ENCODE measurements at regions not wholly inside any gene's neighbourhood (a gene's known extent, or its start where the extent isn't known, plus 50 kb on each side); places are given as distances from the start of the nearest gene placed in this dataset.

DNA sequence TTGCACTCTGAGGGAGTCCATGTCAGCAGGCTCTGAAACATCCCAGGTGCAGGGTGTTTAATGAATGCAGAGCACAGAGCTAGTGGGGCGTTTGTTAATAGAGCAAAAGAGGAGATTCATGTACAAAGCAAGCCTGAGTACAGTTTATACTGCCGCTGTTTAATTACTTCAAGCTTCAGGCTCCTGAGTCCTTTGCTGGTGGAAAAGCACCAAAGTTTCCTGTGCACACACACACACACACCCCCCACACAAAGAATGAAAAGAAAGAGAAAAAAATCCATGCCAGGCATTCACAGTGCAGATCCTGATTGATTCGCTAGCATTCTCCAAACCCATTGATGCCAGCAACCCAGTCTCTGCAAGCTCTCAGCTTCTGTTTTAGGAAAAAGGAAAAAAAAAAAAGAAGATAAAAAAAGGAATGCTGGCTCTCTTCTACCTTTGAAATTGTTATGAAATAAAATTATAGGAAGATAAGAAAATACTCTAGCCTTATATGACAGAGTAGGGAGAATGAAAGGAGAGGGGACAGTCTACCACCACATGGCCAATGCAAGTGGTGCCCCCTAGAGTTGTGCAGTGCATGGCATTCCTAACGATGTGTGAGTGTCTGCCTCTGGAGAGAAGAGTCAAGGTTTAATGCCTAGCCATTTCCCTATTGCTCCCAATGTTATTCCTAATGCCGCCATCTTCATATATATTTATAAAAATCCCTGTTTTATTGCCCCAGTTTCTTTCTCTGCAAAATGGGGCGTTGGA is 216.5 kb downstream of the TMEM114 start:
- no peak for DNase-seq

DNA sequence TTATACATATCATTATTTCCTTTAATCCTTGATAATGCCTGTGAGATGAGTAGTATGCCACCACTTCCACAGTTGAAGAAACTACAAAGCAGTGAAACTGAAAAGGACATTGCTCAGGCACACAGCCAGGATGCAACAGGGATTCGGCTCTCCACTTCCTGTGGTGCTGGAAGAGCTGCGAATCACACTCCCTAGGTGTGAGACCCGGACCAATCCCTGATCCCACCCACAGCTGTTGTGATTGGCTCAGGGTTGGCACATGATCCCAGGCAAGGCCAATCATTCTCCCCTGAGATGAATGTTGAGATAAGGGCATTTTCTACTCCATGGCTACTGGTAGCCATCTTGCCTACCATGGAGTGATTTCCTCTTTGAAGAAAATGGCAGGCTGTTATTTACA is 218.2 kb downstream of the TMEM114 start:
- no peak for DNase-seq

DNA sequence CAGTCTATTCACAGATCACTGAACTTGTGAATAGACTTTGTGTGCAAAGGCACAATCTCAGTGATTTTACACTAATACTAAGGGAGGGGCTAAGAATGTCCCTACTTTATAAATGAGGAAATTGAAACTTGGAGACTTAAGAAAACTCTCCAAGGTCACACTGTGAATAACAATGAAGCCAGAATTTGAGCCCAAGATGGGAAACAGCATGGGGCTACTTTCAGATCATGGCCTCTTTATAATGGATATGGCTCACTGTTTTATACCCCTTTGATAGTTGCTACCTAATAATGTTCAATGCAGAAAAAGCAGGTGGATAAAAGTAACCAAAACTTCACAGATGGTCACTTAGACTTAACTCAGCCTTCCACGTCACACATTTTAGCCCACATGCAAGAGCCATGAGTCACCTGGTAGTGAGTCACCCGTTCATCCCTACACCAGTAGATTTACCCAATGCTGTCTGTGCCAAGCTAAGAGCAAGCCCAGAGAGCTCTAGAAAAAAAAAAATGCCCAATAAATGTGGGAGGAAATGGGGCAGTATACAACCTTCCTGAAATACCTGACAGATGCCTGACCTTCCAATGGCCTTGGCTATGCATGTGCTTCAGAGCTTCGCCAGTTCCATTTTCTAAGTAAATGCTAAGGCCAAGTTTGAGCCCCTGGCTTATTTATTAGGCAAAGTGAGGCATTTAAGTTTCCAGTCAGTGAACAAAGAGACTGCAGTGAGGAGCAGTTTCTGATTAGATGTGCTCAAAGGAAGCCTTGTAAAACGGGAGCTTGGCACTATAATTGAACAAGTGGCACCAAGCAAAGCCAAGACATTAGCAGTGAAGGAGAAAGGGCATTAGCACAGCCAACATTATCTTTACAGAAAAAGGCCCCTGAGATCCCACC is 219.7 kb downstream of the TMEM114 start:
- no peak for DNase-seq

DNA sequence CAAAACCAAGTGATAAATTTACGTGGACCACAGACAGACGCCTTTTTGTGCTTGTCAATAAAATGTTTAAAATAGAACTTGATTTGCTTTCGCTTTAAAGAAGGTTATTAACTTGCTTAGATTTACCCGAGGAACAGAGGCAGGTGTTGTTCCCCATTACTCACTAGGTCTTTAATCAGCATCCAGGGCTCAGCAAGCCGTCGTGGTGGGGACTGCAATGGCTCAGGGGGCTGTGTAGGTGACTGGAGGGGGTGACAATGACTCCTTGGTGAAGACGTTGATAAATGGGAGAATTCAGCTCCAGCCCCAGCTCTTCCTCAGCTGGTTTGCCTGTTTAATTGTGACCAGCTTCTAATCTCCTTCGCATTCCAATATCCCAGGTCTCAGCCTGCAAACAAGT is 231.4 kb downstream of the TMEM114 start:
- DNase-seq: no peak

DNA sequence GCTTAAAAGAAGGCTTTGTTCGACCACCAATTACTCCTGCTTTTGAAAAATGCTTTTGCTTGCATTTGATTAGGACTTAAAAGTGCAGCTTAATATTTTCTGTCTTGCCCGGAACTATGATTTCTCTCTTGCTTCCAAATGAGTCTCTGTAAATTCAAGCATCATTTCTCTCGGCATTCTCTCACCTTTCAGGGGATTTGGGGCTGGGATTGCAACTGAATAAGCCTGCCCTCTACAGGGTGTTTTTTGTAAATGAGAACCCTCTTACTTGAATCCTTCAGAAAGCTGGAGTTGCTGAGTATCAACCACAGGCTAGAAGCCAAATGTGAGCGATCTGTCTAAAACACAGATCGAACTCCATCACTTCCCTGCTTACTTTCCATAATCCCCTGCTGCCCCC is 234.6 kb downstream of the TMEM114 start:
- DNase-seq: no peak

DNA sequence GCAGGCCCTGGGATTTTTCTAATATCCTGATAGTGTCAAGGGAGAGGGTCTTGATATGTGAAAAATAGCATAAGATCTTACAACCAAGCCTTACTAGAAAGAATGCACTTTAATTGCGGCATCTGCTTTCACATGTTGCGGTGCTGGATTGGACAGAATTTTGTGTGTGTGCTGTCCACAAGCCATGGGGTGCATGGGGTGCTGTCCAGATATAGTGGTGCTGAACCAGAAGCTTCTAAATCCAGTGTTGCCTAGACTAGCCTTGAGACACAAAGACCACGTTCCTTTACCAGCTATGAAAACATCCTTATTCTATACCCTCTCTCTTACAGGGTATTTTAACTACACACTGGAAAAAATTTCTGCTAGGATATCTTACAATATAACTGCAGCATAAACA is 244.0 kb downstream of the TMEM114 start:
- peak; percentile 46 for DNase-seq

DNA sequence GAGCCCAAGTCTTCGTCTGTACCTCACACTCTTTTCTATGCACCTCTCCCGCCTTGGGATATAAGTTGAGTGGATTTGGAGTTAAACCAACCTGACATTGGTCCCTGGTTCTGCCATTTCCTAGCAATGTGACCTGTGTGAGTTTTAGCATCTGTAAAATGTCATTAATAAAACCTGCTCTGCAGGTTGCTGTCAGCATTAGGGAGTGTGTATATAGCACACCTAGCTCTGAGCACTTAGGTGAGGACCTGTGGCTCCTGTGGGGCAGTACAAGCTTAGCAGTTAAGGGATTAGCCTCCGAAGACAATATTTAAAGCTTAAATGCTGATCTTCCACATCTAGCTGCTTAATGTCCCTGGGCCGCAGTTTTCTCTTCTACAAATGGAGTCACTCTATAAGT is 248.0 kb downstream of the TMEM114 start:
- DNase-seq: no peak

DNA sequence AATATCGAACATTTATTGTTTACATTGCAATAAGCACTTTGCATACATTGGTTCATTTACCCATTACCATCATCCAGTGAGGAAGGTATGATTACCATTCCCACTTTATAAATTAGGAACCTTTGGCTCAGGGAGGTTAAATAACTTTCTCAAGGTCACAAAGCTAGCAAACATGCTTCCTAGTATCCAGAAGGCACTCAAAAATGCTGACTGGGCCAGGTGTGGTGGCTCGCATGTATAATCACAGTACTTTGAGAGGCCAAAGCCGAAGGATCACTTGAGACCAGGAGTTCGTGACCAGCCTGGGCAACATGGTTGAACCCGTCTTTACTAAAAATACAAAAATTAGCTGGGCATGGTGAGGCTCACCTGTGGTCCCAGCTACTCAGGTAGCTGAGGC is 259.6 kb downstream of the TMEM114 start:
- no peak for DNase-seq

DNA sequence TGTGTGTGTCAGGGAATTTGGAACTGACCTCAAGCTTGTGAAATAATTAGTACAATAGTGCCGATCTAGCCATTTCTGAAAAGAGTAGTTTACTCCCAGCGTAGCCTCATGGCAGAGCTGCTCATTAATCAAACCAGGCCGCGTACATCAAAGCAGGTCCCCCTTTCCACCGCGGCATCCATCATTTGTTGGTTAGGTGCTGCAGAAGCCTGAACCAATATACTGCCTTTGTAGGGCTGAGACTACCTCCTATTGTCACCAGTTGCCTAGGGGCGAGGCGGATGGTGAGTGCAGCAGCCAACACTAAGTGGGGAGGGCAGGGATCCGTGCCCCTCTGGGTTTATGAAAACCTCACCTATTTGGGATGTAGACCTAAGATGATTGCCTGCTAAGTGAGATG is 264.1 kb downstream of the TMEM114 start:
- DNase-seq: no peak

DNA sequence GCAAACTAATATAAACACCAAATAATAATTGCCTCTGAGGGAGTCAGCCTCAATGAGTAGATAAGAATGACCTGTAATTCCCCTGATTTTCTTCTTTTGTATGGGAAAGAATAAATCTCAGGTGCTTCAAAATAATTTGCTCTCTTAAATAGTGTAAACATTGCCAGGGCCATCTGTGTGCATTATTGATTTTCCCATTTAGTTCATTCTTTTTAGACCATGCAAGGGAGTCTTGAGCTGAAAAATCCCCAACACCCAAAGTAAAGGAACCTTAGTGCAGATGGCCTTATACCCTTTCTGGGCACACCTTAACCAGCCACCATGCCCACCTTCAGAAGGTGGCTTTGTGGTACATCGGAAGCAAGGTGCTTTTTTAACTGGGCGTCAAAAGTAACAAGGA is 267.2 kb downstream of the TMEM114 start:
- no peak for DNase-seq

DNA sequence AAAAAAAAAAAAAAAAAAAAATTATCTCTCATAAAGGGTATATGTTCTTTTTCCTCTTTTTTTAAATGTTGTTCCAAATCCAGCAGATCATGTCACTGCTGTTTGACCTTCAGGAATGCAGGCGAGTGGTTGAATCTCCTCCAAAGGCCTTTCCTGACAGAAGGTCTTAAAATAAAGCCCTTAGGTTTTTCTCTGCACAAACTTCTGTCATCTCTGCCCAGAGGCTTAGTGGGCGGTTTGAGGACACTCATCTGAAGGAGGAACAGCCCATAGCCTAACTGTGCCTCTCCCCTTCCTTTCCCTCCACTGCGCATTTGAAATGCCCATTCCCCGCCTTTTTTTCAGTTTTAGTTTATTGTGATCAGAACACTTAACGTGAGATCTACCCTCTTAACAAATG is 270.2 kb downstream of the TMEM114 start:
- DNase-seq: no peak

DNA sequence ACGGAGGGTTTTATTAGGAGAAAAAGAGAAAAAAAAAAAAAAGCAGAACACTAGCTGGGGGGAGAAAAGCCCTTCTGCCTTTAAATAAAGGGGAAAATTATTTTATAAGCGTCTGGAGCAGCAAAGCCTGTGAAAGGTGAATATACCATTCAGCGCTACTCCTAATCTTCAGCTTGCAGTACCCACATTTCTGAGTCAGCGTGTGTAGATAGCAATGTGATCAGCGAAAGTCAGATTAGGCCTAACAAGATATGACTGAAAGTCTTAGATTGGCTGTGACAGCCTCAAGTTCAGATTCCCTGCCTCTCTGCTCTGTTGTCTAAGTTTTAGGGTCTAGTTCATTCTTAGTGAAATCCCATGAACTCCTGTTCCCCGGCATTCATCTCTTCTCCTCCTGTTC is 279.5 kb downstream of the TMEM114 start:
- DNase-seq: no peak

DNA sequence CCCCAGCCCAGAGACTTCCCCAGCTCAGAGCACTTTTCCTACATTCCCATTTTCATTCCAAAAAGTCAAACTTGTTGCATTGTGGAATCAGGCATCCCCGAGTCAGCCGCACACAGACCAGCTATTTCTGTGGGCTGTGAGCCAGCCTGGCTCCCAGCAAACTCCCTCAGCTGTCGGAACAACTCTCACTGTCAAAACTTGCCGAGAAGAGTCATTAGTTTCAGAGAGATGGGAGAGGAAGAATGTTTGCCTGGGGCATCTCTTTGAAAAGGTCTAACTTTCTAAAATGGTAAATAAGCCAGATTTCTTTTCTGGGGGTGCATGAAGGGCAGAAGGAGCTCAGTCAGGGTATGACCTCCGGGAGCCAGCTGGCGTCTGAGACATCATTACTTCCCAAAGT is 280.0 kb downstream of the TMEM114 start:
- peak; percentile 51 for DNase-seq

DNA sequence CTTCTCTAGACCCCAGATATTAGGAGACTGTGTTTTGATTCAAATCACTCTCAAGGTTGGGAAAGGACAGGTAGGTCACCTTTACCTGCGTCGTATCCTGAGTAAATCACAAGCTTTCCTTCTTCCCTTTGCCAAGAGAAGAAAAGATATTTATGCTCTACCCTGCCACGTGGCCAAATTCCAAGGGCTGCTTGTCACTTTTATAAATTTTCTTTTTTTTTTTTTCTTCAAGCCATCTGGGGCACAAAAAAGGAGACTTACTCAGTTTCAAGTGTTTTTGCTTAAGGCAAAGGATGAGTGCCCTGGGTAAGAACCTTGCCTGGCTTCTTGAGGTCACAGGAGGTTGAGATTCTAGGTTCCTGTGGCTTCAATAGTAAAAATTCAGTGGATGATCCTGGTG is 285.1 kb downstream of the TMEM114 start:
- no peak for DNase-seq

DNA sequence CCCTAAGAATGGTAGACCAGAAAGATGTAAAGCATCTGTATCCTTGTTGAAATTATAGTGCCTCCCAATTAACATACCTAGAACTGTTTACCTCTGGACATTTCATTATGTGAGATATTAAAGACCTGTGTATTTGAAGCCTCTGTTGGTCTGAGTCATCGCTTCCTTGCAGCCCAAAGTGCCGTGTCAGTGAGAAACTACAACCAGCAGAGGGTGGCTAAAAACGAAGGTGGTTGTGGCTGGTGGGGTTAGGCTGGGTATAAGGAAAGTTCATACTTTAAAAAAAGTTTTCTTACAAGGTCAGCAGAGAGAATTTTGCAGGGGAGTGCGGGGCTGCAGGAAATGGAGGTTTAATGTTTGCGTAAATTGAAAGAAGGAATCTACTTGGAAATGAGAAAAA is 290.7 kb downstream of the TMEM114 start:
- DNase-seq: no peak

DNA sequence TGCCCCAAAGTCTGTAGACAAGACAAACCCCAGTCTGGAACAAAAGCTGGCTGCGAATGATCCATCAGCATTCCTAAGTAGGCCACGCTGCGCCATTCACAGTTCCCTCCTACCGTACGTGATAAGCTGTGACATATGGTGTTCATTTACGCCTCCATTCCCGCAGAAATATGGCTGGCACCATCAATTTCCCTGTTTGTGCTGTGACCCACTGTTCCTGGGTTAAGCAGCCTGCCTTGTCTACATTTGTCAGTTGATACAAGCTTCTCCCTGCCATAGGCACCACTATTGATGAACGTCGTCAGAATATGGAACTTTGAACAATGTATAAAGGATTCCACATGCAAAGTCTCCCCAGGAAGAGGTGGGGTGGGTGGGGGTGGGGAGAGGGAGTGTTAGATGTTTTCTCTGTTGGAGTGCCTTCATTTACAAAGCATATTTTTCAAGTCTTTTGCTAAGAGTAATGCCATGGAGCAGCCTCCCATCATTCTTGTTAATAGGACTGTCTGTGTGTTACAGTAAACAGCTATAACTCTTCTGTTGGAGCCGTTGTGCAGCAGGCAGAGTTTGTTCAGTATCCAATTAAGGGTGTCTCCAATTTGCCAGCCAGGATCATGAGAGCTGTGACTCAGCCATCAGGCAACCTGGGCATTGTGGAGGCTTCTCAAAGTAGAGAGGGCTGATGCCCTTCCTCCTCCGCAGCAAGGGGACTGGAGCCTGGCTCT is 294.6 kb downstream of the TMEM114 start:
- DNase-seq: no peak

DNA sequence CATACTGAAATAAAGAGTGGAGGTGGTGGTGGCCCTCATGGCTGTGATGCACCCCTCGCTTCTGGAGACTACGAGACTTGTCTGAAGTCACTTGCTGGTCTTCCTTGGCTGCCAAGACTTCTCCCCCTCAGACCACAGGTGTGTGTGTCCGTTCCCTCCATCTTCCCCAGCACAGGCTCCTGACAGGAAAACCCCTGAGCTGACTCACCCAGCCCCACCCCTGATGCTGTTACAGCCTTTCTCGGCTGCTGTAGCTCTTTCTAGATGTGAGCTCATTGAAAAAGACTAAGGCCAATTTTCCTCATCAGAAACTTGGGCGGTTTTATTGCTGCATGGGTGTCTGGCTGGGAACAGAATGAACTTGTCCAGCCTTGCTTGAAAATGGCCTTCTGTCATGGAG is 296.9 kb downstream of the TMEM114 start:
- DNase-seq: no peak

DNA sequence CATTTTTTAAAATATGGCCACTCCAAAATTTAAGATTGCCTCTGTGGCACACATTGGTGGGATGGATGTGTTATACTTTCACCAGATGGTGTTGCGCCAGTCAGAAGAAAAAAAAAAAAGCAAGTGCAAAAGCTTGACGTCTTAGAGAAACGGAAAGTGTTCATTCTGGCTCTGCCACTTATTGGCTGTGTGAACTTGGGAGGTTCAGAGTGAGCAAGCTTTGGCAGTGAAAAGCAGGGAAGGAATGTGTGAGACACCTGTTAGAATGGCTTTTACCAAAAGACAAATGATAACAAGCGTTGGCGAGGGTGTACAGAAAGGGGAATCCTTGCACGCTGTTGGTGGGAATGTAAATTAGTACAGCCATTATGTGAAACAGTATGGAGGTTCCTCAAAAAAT is 298.0 kb downstream of the TMEM114 start:
- no peak for DNase-seq

DNA sequence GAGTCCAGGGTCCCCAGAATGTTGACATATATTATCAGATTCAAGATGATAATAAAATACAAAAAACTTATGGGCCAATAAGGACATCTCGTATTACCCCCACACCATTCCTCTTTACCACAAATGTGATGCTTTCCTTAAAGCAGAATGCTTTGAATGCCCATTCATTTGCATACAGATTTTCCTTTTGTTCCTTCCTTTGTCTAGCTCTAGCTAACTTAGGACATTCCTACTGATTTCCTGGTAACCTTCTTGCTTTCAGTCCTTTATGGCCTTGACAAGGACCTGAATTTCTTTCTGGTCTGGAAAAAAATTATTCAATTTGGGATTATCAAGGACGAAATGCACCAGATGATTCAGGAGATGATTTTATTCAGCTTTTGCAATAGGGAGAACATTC is 304.0 kb downstream of the TMEM114 start:
- DNase-seq: no peak

DNA sequence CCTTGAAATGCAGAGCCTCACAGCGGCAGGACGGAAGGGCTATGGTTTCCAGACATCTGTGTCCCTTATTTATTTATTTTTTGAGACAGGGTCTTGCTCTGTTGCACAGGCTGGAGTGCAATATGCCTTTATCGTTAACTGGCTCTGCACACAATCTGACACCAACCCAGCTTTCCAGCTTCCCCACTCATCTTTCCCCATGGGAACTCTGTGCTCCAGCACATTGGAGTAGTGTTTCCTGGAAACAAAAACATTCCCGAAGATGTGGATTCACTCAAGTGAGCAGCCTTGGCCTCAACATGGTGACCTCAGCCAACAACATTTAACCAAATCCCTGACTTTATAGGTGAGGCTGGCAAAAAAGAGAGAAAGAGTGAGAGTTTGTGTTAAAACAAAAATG is 307.1 kb downstream of the TMEM114 start:
- DNase-seq: peak; percentile 52

DNA sequence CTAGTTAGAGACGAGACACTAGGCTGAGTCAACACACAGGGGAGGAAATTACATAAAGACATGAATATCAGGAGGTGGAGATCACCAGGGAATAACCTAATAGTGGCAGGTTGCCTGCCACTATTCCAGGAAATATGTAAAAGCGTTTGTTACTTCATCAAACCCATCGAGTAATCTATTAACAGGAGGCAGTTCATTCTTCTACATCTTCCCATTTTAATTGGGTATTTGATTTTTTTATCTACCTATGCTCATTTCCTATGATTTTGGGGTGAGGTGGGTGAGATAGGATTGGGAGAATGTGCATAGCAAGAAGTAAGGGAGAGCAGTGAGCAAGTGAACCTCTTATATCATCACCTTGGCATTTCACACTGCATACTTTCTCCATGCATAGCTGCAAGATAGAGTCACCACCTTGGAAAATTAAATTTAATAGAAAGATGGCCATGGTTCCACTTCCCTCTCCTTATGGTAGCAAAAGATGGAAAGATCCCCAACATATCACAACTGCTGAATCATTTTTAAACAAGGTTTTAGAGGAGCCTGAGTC is 312.2 kb downstream of the TMEM114 start:
- DNase-seq: no peak

DNA sequence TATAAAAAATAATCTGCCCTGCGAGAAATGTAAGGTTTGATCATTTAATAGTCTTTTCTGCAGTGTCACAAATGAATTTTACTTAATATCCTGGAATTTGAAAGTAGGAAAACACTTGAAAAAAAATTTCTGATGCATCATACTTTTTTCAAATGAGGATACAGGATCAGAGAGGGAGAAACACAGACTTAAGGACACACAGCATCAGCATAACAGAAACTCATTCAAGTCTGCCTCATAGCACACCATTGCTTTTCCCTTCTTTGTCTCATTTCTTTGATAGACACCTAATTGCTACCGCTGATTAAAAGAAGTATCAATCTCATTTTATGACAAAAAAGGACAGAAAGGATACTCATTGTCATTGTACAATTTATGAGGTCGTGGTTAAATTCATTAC is 319.0 kb downstream of the TMEM114 start:
- DNase-seq: no peak

DNA sequence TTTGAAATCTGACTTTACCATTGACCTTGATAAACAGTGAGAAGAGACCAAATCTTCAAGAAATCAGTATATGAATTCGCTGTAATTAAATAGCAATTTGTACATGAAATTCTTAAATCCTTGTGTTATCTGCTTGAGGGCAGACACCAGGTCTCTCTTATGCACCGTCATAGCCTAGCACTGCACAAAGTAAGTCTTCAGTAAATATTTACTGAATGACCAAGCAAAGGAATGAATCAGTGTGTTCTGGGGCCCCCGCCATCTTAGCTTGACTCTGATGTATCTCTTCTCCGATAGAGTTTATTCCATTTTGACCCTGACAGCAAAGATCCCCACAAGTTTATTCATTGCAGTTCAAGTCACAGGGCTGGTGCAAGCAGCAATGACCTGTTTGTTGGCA is 328.0 kb downstream of the TMEM114 start:
- DNase-seq: no peak
